ENCODE measurements at regions not wholly inside any gene's neighbourhood (a gene's known extent, or its start where the extent isn't known, plus 50 kb on each side); places are given as distances from the start of the nearest gene placed in this dataset.

GRCh38 chr4:59925290-59925689 lies 1274.8 kb upstream of the ADGRL3 start (continued):
- TF ChIP-seq CTCF (conservative IDR thresholded peaks at IDR 0.05; ENCODE audit: low read depth in 2 of 2) = no peak

- Histone ChIP-seq H3K79me2 (replicated peaks; ENCODE audit: insufficient read depth) (no peaks in the 10 kb centered on the region), H3K9me2 (ENCODE audit: insufficient read depth) (no peaks in the 10 kb centered on the region), H3K27me3 (ENCODE audit: insufficient read depth) (no peaks in the 10 kb centered on the region), H3K4me3 (no peak overlapping the region), H4K20me1 (replicated peaks; ENCODE audit: insufficient read depth) (no peaks in the 10 kb centered on the region), H3K4me1 (ENCODE audit: insufficient read depth) (no peaks in the 10 kb centered on the region), H2AFZ (no peak overlapping the region), H3K4me2 (no peak overlapping the region), H3F3A (replicated peaks; ENCODE audit: low read depth) (no peaks in the 10 kb centered on the region), H3K36me3 (ENCODE audit: insufficient read depth) (no peaks in the 10 kb centered on the region), H3K27ac (ENCODE audit: low read depth) (no peak overlapping the region)
- no peaks in the 10 kb centered on the region for H3K4me1 Mint-ChIP-seq
- H3K27me3 Mint-ChIP-seq (ENCODE audit: insufficient read depth, low read depth, poor library complexity) = no peaks in the 10 kb centered on the region
- no peak overlapping the region for H3K27ac Mint-ChIP-seq
- no peak for DNase-seq (ENCODE audit: low spot score)
- H3K4me3 Mint-ChIP-seq = no peak overlapping the region
- H3K9me3 Mint-ChIP-seq = no peaks in the 10 kb centered on the region
- ATAC-seq = no peak
- no peaks in the 10 kb centered on the region for H3K36me3 Mint-ChIP-seq (ENCODE audit: low read depth)
- TF ChIP-seq CTCF (conservative IDR thresholded peaks at IDR 0.05; ENCODE audit: low read depth in 2 of 2) (no peak), CREB1 (CRISPR knock-in tag; IDR thresholded peaks at IDR 0.05; ENCODE audit: low read depth) (no peak), EZH2phosphoT487 (IDR thresholded peaks at IDR 0.05; ENCODE audit: unreplicated experiment) (no peak), NANOG (IDR thresholded peaks at IDR 0.05; ENCODE audit: borderline replicate concordance) (no peak), POLR2AphosphoS5 (IDR thresholded peaks at IDR 0.05; ENCODE audit: low read depth) (no peak), JUNB (IDR thresholded peaks at IDR 0.05; ENCODE audit: unreplicated experiment) (no peak), EZH2 (IDR thresholded peaks at IDR 0.05; ENCODE audit: low read depth, unreplicated experiment) (no peak), ETS1 (IDR thresholded peaks at IDR 0.05) (no peak), ZNF114 (CRISPR knock-in tag; IDR thresholded peaks at IDR 0.05) (no peak), REST (IDR thresholded peaks at IDR 0.05; ENCODE audit: unreplicated experiment) (no peak), ZNF462 (CRISPR knock-in tag; IDR thresholded peaks at IDR 0.05) (no peak)
Measured at GRCh38 chr4:59936566-59936965, 1263.6 kb upstream of the ADGRL3 start.
